Osteocyte (in vitro differentiated cells): ENCODE measurements at regions not wholly inside any gene's neighbourhood (a gene's known extent, or its start where the extent isn't known, plus 50 kb on each side); places are given as distances from the start of the nearest gene placed in this dataset.

ENCODE experiments used
- DNase-seq: peaks from one replicate; pipeline ENCODE4 v3.0.0; 2021; ENCODE audit warnings: mixed read lengths; ENCODE audit not compliant: unreplicated experiment; ENCODE audit errors: extremely low spot score
- H3K27ac Mint-ChIP-seq: one replicate; pipeline ENCODE4 v1.8.0; 2021; ENCODE audit warnings: mild to moderate bottlenecking, mixed read lengths; ENCODE audit not compliant: unreplicated experiment
- H3K27me3 Mint-ChIP-seq: one replicate; pipeline ENCODE4 v1.8.0; 2021; ENCODE audit warnings: mixed read lengths; ENCODE audit not compliant: unreplicated experiment
- H3K36me3 Mint-ChIP-seq: one replicate; pipeline ENCODE4 v1.8.0; 2021; ENCODE audit warnings: mixed read lengths; ENCODE audit not compliant: unreplicated experiment
- H3K4me1 Mint-ChIP-seq: one replicate; pipeline ENCODE4 v1.8.0; 2021; ENCODE audit warnings: mixed read lengths; ENCODE audit not compliant: unreplicated experiment
- H3K4me3 Mint-ChIP-seq: one replicate; pipeline ENCODE4 v1.8.0; 2021; ENCODE audit warnings: mild to moderate bottlenecking, moderate library complexity, mixed read lengths; ENCODE audit not compliant: unreplicated experiment
- H3K9me3 Mint-ChIP-seq: one replicate; pipeline ENCODE4 v1.8.0; 2021; ENCODE audit warnings: mixed read lengths; ENCODE audit not compliant: unreplicated experiment
- CTCF ChIP-seq: fragments of 200-600 bp; sonication (generic); IDR thresholded peaks from 2 replicates; pipeline ENCODE4 v1.5.0; 2021; ENCODE audit warnings: antibody characterized with exemption, mild to moderate bottlenecking, moderate library complexity

GRCh38 chr5:105782501-105782900, 1888.2 kb downstream of the EFNA5 start:
- H3K27ac Mint-ChIP-seq, result no peak overlapping the region
- no peak for TF ChIP-seq CTCF

GRCh38 chr5:105773241-105773640, 1897.5 kb downstream of the EFNA5 start:
- no peak for TF ChIP-seq CTCF
- H3K4me1 Mint-ChIP-seq, result no peaks in the 10 kb centered on the region
- no peaks in the 10 kb centered on the region for H3K27me3 Mint-ChIP-seq
- H3K27ac Mint-ChIP-seq, result no peak overlapping the region
- no peaks in the 10 kb centered on the region for H3K9me3 Mint-ChIP-seq
- no peak overlapping the region for H3K4me3 Mint-ChIP-seq
- H3K36me3 Mint-ChIP-seq, result no peaks in the 10 kb centered on the region
- no peak for DNase-seq

More at GRCh38 chr5:105782501-105782900, 1888.2 kb downstream of the EFNA5 start:
- Mint-ChIP-seq H3K9me3 (peaks cover 9% of the 10 kb centered on the region), H3K36me3 (no peaks in the 10 kb centered on the region), H3K4me1 (no peaks in the 10 kb centered on the region), H3K4me3 (no peak overlapping the region), H3K27me3 (no peaks in the 10 kb centered on the region)
- DNase-seq, result no peak

- Mint-ChIP-seq H3K27ac (no peak overlapping the region), H3K36me3 (no peaks in the 10 kb centered on the region), H3K27me3 (no peaks in the 10 kb centered on the region), H3K9me3 (peaks cover 7% of the 10 kb centered on the region), H3K4me1 (no peaks in the 10 kb centered on the region), H3K4me3 (no peak overlapping the region)
- DNase-seq, result no peak
- TF ChIP-seq CTCF, result no peak
These were observed 1903.5 kb downstream of the EFNA5 start for GRCh38 chr5:105767267-105767666.

- H3K27me3 Mint-ChIP-seq, result no peaks in the 10 kb centered on the region
- H3K9me3 Mint-ChIP-seq, result peaks cover 24% of the 10 kb centered on the region
- no peak overlapping the region for H3K27ac Mint-ChIP-seq
- no peaks in the 10 kb centered on the region for H3K4me1 Mint-ChIP-seq
- no peak for DNase-seq
- no peak overlapping the region for H3K4me3 Mint-ChIP-seq
- H3K36me3 Mint-ChIP-seq, result peaks cover 4% of the 10 kb centered on the region
- TF ChIP-seq CTCF, result no peak
These were observed 1908.0 kb downstream of the EFNA5 start for GRCh38 chr5:105762728-105763127.

- Mint-ChIP-seq H3K9me3 (peaks cover 10% of the 10 kb centered on the region), H3K4me1 (peaks cover 11% of the 10 kb centered on the region), H3K27me3 (no peaks in the 10 kb centered on the region), H3K27ac (no peak overlapping the region), H3K36me3 (peaks cover 4% of the 10 kb centered on the region), H3K4me3 (no peak overlapping the region)
- DNase-seq, result no peak
- no peak for TF ChIP-seq CTCF
These were observed 1916.7 kb downstream of the EFNA5 start for GRCh38 chr5:105754056-105754455.
